ENCODE measurements at regions not wholly inside any gene's neighbourhood (a gene's known extent, or its start where the extent isn't known, plus 50 kb on each side); places are given as distances from the start of the nearest gene placed in this dataset.

DNA sequence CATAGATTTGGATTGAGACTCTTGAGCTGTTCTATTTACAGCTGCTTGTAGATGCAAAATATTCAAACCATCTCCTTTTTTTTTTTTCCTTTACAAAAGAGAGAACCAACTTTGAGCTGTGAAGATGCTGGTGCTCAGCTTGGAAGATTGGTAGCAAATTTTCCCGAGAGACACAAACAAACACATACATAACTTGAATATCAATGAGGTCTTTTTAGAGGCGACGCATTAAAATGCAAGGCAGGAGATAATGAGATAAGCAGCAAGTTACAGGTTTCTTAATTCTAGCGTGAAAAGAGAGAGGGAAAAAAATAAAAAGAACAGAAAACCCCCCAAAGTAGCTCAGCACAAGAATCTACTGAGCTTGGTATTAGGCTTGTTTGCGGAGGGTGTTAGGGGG is 247.0 kb upstream of the SORL1-AS1 start:
- TF ChIP-seq, protein P1, sequence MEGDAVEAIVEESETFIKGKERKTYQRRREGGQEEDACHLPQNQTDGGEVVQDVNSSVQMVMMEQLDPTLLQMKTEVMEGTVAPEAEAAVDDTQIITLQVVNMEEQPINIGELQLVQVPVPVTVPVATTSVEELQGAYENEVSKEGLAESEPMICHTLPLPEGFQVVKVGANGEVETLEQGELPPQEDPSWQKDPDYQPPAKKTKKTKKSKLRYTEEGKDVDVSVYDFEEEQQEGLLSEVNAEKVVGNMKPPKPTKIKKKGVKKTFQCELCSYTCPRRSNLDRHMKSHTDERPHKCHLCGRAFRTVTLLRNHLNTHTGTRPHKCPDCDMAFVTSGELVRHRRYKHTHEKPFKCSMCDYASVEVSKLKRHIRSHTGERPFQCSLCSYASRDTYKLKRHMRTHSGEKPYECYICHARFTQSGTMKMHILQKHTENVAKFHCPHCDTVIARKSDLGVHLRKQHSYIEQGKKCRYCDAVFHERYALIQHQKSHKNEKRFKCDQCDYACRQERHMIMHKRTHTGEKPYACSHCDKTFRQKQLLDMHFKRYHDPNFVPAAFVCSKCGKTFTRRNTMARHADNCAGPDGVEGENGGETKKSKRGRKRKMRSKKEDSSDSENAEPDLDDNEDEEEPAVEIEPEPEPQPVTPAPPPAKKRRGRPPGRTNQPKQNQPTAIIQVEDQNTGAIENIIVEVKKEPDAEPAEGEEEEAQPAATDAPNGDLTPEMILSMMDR (IDR thresholded peaks at IDR 0.05; ENCODE audit: unreplicated experiment) = no peak
- Mint-ChIP-seq H3K36me3 (ENCODE audit: insufficient read depth) (no peaks in the 10 kb centered on the region), H3K27ac (no peak overlapping the region), H3K9me3 (ENCODE audit: low read depth) (no peaks in the 10 kb centered on the region), H3K27me3 (peaks cover 18% of the 10 kb centered on the region), H3K4me1 (ENCODE audit: low read depth) (peaks cover 7% of the 10 kb centered on the region), H3K4me3 (ENCODE audit: low read depth) (no peak overlapping the region)
- DNase-seq (ENCODE audit: low spot score, unreplicated experiment) = no peak

DNA sequence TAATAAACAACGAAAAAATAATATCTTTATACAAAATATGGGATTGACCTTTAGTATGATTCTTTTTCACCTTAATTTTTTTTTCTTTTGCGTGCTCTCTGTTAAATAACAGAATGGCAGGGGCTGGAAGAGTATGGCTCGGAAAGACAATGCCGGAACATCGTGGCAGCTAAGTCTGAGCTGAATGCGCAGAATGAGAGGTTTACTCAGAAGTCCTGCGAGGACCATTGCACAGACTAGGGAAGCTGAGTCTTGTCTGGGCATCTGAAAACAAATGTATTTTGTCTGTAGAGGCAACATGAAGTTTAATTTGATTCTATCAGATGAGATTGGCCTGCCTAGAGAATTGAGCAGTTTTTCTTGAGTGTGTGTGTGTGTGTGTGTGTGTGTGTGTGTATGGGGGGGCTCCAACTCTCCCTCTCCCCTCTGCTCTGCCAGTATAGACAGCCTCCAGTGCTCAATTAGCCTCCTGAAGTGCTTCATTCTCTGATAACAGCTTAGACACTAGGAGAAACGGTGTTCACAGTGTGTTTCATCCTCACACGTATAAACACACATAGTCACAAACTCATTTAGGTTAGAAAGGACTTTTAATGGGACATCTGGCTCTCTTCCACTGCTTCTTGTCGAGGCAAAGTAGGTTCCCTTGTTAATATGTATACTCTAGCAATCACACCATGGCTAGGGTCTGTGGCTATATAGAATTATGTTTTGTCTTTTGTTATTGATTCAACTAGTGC is 244.3 kb upstream of the SORL1-AS1 start:
- H3K9me3 Mint-ChIP-seq (ENCODE audit: low read depth) = no peaks in the 10 kb centered on the region
- no peak overlapping the region for H3K4me3 Mint-ChIP-seq (ENCODE audit: low read depth)
- H3K27ac Mint-ChIP-seq = no peak overlapping the region
- H3K4me1 Mint-ChIP-seq (ENCODE audit: low read depth) = peaks cover 8% of the 10 kb centered on the region
- H3K27me3 Mint-ChIP-seq = peaks cover 16% of the 10 kb centered on the region
- H3K36me3 Mint-ChIP-seq (ENCODE audit: insufficient read depth) = no peaks in the 10 kb centered on the region
- DNase-seq (ENCODE audit: low spot score, unreplicated experiment) = no peak
- TF ChIP-seq, protein P1 (IDR thresholded peaks at IDR 0.05; ENCODE audit: unreplicated experiment) = no peak

DNA sequence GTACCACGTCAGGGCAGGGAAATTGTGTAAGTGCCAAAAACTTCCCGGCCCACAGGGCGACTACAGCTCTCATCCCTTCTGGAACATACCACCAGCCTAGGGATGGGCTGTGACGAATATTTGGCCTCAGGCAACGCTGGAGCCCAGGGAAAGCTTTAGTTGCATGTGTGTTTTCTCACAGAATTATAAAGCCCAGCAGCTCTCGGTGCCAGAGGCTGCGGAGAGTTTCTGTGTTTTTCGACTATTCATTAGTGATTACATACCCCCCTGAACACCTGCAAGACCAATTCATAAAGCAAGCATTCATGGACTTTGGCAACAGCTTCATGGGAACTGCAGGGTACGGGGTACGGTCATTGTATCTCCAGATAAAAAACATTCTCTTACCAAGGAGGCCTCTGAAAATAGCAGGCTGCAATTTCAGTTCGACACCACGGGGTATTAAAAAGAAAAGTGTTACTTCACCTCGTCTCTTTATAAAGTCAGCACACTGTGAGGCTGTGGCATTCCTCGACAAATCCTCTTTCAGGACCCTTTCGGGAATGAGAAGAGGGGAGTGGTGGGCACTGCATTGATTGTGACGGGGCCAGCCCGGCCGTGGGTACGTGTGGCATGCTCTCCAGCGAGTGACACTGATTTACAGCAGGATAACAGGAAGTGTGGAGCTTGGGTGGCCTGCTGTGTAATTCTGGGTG is 243.6 kb upstream of the SORL1-AS1 start:
- no peak for DNase-seq (ENCODE audit: low spot score, unreplicated experiment)
- H3K4me3 Mint-ChIP-seq (ENCODE audit: low read depth) = no peak overlapping the region
- peaks cover 8% of the 10 kb centered on the region for H3K4me1 Mint-ChIP-seq (ENCODE audit: low read depth)
- TF ChIP-seq, protein P1 (IDR thresholded peaks at IDR 0.05; ENCODE audit: unreplicated experiment) = no peak
- H3K9me3 Mint-ChIP-seq (ENCODE audit: low read depth) = no peaks in the 10 kb centered on the region
- peaks cover 12% of the 10 kb centered on the region for H3K27me3 Mint-ChIP-seq
- H3K27ac Mint-ChIP-seq = no peak overlapping the region
- H3K36me3 Mint-ChIP-seq (ENCODE audit: insufficient read depth) = no peaks in the 10 kb centered on the region

DNA sequence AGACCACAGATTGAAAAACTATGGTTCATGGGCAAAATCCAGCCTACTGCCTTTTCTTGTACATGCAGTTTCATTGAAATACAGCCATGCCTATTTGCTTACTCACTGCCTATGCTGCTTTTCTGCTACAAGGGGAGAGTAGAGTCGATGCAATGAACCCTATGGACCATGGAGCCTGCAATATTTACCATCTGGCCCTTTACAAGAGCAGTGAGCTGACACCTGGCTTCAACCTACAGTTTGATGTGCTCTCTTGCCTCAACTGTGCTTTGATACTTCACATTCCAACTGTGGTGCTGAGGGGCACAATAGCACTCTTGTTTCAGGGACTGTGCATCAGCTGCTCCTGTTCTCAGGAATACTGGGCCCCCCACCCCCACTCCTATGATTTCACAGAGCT is 239.5 kb upstream of the SORL1-AS1 start:
- Mint-ChIP-seq H3K36me3 (ENCODE audit: insufficient read depth) (no peaks in the 10 kb centered on the region), H3K27me3 (no peaks in the 10 kb centered on the region), H3K27ac (no peak overlapping the region), H3K4me3 (ENCODE audit: low read depth) (no peak overlapping the region), H3K9me3 (ENCODE audit: low read depth) (no peaks in the 10 kb centered on the region), H3K4me1 (ENCODE audit: low read depth) (peaks cover 25% of the 10 kb centered on the region)
- no peak for DNase-seq (ENCODE audit: low spot score, unreplicated experiment)
- TF ChIP-seq, protein P1 (IDR thresholded peaks at IDR 0.05; ENCODE audit: unreplicated experiment) = no peak

DNA sequence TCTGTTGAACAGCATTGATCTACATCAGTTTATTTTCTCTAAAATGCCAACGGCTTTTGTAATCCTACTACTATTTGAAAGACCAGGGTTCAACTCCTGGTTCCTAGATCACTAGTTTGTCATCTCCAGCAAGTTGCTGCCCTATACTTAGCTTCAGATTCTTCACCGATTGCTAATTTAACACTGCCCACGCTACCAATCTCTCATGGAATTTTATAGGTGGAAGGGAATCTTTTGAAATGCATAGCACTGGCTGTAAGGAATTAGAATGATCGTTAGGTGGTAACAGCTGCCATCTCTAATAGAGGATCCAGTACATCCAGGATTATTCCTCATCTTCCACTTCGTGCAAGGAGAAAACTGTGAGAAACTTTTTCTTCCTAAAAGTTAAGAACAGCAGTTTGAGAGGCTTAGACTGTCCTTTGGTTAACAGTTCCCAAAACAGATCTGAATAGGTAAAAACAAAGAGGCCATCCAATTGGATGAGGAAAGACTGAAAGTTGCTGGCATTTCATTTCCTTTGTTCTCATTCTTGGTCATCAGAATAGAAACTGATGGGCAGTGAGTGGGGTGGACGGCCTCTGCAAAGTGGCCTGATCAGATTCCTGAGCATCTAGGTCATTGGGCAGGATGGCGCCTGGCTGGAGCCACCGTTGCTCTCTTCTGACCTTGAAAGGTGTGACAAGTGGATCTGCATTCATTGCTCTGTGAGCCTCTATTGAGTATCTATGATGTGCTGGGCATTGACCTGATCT is 236.3 kb upstream of the SORL1-AS1 start:
- no peak for DNase-seq (ENCODE audit: low spot score, unreplicated experiment)
- no peaks in the 10 kb centered on the region for H3K27me3 Mint-ChIP-seq
- H3K4me1 Mint-ChIP-seq (ENCODE audit: low read depth) = peaks cover 25% of the 10 kb centered on the region
- H3K9me3 Mint-ChIP-seq (ENCODE audit: low read depth) = no peaks in the 10 kb centered on the region
- no peak overlapping the region for H3K4me3 Mint-ChIP-seq (ENCODE audit: low read depth)
- peak overlapping the region; percentile 93 for H3K27ac Mint-ChIP-seq
- TF ChIP-seq, protein P1 (IDR thresholded peaks at IDR 0.05; ENCODE audit: unreplicated experiment) = no peak
- H3K36me3 Mint-ChIP-seq (ENCODE audit: insufficient read depth) = no peaks in the 10 kb centered on the region

Measured in progenitor cell of endocrine pancreas (in vitro differentiated cells).